ENCODE measurements at regions not wholly inside any gene's neighbourhood (a gene's known extent, or its start where the extent isn't known, plus 50 kb on each side); places are given as distances from the start of the nearest gene placed in this dataset.

GRCh38 chr10:129116371-129116770 lies 350.7 kb upstream of the MGMT start:
- ChIA-PET POLR2A (no interaction called here), CTCF (no interaction called here)

- ChIA-PET POLR2A (no interaction called here), CTCF (no interaction called here)
These were observed 346.6 kb upstream of the MGMT start for GRCh38 chr10:129120441-129120840.

DNA sequence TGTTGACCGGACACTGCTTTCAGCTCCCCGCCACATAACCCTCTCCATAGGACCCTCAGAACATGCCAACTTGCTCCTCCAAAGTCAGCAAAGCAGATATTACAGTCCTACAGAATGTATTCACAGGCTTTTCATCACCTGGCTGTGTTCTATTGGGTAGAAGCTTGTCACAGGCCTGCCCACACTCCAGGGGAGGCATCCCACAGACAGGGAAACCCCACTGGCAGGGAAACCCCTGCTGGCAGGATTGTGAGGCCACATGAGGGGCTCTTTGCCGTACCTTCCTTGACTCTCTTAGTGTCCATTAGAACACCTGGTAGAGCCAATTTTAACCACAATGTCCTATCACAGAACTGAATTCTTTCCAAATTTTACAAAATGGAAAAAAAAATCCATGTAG lies 344.2 kb upstream of the MGMT start:
- POLR2A ChIA-PET = no interaction called here
- CTCF ChIA-PET = no interaction called here

DNA sequence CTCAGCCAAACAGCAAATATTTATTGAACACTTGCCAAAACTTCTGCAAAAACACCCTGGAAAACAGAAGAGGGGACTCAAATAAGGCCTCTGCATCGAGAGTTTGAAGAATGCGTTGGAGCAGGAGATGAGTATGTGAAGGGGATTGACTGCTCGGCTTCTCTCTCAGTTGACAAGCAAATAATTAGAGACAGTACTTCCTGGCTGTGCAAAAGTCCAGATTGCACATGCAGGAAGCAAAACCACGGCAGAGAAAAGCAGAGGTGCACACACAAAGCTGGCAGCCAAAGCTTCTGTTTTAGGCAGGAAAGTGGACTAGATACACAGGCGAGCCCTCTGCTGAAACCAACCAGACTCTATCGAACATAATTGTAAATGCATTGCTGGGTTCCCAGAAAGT lies 343.6 kb upstream of the MGMT start:
- POLR2A ChIA-PET = no interaction called here
- CTCF ChIA-PET = no interaction called here

DNA sequence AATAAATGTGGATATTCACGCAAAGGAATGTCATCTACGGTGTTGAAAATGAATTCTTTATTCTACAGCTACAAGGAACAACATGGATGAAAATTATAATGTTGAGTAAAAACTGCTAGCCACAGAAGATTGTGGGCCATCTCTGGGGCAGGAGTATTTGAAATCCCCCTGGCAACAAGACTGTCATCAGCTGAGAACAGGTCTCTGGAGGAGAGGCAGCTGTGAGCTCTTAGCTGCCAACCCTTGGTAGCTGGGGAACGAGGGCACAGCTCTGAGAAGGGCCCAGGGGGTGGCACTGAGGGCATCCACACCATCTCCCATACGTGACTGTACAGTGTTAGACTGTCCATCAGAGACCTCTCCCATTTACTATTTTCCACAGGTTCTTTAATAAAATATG lies 340.1 kb upstream of the MGMT start:
- ChIA-PET CTCF (no interaction called here), POLR2A (no interaction called here)

GRCh38 chr10:129131457-129132132 lies 335.4 kb upstream of the MGMT start:
- CTCF ChIA-PET = no interaction called here
- POLR2A ChIA-PET = no interaction called here

DNA sequence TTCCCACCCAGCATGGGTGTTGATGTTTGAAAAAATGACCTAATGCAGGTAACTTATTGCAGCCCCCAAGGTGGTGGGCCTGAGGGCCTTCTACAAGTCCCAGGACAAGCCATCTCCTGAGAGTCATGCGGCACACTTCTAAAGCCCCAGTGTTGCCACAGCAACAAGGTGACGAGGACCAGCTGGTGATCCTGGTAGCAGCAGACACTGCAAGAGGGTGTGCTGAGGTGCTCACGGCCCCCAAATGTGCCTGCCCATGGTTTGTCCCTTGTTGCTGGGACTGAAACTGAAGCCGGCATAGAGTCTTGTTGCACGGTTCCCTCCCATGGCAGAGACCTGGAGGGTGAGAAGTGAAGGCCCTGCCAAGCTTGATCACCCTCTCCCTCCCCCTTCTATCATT lies 333.2 kb upstream of the MGMT start:
- CTCF ChIA-PET = no interaction called here
- POLR2A ChIA-PET = no interaction called here

GRCh38 chr10:129134371-129134770 lies 332.7 kb upstream of the MGMT start:
- POLR2A ChIA-PET = no interaction called here
- CTCF ChIA-PET = no interaction called here

DNA sequence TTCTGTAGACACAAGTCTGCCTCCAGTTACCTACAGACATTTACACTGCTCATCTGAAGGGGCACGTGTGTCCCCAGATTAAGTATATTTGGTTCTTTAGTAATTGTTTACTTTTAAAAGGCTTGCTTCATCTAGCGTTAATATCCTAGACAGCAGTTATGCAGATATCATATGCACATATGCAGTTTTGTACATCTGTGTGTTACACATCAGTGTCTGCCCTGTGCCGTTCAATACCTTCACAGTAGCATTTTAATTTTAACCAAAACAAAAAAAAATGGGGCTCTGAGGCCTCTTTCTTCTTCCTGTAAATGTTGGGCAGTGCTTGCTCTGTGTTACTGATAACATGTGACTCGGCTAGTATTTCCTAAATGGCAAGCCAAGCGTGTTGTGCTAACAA lies 331.4 kb upstream of the MGMT start:
- ChIA-PET CTCF (no interaction called here), POLR2A (no interaction called here)

DNA sequence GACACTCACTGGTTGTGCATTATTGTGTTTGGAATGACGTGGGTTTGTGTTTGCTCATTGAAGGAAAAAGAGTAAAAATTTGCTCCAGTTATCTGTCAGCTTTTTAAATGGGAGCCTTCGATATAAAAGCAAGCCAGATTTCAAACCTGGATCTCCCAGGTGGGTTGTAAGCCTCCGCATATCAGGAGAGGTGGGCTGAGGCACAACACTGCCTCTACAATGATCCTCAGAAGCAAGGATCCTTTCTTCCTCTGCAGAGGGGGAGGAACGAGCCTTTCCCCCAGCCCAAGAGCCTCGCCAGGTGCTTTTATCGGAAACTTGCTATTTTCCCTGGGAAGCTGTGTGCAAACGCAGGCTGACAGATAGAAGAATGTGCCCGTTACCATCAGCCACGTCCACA lies 331.0 kb upstream of the MGMT start:
- POLR2A ChIA-PET = no interaction called here

DNA sequence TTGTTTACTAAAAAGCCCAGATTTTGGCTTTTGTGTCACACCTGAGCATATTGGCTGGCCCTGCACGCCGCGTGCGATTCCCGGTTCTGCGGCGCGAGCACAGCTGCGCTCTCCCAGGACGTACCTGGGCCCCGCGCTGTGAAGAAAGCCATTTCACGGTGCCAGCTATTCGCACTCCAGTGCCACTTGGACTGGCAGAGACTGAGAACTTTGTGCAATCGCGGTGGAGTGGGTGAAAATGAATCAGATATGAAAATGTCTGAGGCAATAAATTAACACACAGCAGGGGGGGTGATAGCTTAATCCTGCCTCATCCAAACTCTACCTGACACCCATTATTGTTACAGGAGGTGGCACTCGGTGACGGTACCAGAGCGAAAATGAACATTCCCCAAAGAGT lies 330.1 kb upstream of the MGMT start:
- ChIA-PET POLR2A (no interaction called here), CTCF (no interaction called here)

More for the DNA sequence above, 331.0 kb upstream of the MGMT start:
- CTCF ChIA-PET = no interaction called here

GRCh38 chr10:129140921-129141885 lies 325.8 kb upstream of the MGMT start:
- POLR2A ChIA-PET = no interaction called here
- CTCF ChIA-PET = no interaction called here

GRCh38 chr10:129151281-129151680 lies 315.8 kb upstream of the MGMT start:
- ChIA-PET CTCF (no interaction called here), POLR2A (no interaction called here)

DNA sequence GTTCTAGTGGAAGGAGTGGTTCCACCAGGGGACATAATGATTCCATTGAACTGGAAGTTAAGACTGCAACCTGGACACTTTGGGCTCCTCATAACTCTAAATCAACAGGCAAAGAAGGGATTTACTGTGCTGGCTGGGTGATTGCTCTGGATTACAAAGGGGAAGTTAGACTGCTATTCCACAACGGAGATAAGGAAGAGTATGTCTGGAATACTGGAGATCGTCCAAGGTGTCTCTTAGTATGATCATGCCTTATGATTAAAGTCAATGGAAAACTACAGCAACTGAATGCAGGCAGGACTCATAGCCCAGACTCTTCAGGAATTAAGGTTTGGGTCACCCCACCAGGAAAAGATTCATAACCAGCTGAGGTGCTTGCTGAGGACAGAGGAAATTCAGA lies 310.6 kb upstream of the MGMT start:
- POLR2A ChIA-PET = no interaction called here
- CTCF ChIA-PET = no interaction called here

GRCh38 chr10:129157185-129157584 lies 309.9 kb upstream of the MGMT start:
- ChIA-PET POLR2A (no interaction called here), CTCF (no interaction called here)

DNA sequence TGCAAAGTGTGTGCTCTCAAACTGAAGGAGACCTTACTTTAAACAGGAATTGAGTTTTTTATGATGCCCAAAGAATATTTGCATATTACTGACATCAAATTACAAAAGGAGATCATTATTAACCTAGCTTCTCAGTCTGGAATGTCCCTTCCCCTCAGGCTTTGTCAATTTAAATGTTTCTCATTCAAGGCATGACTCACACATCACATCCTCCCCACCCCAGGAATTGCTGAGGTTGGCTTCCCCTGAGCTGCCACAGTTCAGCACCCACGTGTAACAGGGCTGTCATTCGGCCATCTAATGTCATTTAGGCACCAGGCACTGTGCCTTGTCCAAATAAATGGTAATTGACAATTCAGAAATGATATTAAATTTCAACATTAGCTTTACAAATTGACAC lies 305.9 kb upstream of the MGMT start:
- ChIA-PET POLR2A (no interaction called here), CTCF (no interaction called here)

- ChIA-PET CTCF (no interaction called here), POLR2A (no interaction called here)
These were observed 303.5 kb upstream of the MGMT start for GRCh38 chr10:129163531-129163930.

GRCh38 chr10:129165076-129165720 lies 301.8 kb upstream of the MGMT start:
- POLR2A ChIA-PET = no interaction called here
- CTCF ChIA-PET = no interaction called here

GRCh38 chr10:129165770-129166169 lies 301.3 kb upstream of the MGMT start:
- ChIA-PET POLR2A (no interaction called here), CTCF (no interaction called here)

- CTCF ChIA-PET = no interaction called here
- POLR2A ChIA-PET = no interaction called here
These were observed 298.4 kb upstream of the MGMT start for GRCh38 chr10:129168660-129169059.

DNA sequence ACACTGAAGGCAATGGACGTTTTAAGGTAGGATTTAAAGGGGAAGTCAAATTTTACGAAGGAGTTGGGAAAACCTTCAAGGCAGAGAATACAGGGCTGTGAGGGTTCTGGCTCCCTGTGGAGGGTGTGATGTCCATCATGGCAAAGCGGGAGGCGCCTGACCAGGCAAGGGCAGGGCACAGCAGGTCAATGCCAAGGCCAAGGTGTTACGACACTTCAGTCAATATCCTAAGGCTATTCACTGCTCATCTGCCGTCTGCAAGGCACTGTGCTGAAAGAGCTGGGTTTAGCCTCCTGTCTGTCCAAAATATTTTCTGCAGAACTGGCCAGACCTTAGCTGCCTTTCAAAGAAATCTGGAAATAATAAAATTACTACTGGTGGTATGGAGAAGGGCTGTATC lies 297.9 kb upstream of the MGMT start:
- POLR2A ChIA-PET = no interaction called here
- CTCF ChIA-PET = no interaction called here

Measured in activated CD8-positive, alpha-beta memory T cell treated with anti-CD3 and anti-CD28 coated beads for 36 hours (primary cell).